Stimulated activated naive CD8-positive, alpha-beta T cell treated with anti-CD3 and anti-CD28 coated beads, Interleukin-15, Interleukin-2, amounts not matched to agents 100 U/mL and 50 U/mL, for 24 hours (primary cell): ENCODE measurements at regions not wholly inside any gene's neighbourhood (a gene's known extent, or its start where the extent isn't known, plus 50 kb on each side); places are given as distances from the start of the nearest gene placed in this dataset.

ENCODE experiments used
- ATAC-seq: fragments of 150-1000 bp; cut with Tn5 transposase; one replicate; pipeline ENCODE4 v1.10.0; 2021
- DNase-seq: peaks from one replicate; pipeline ENCODE4 v3.0.0; 2021

GRCh38 chr21:21722731-21723130, 724.5 kb downstream of the NCAM2 start:
- no peak for ATAC-seq
- no peak for DNase-seq

- no peak for ATAC-seq
Measured at GRCh38 chr21:21730512-21730911, 732.3 kb downstream of the NCAM2 start.

GRCh38 chr21:21731626-21732025, 733.4 kb downstream of the NCAM2 start:
- ATAC-seq (no peak), DNase-seq (no peak)

More at GRCh38 chr21:21730512-21730911, 732.3 kb downstream of the NCAM2 start:
- DNase-seq = no peak

GRCh38 chr21:21734088-21734487, 735.9 kb downstream of the NCAM2 start:
- ATAC-seq = no peak

GRCh38 chr21:21737186-21737585, 739.0 kb downstream of the NCAM2 start:
- ATAC-seq (no peak), DNase-seq (no peak)

More at GRCh38 chr21:21734088-21734487, 735.9 kb downstream of the NCAM2 start:
- DNase-seq = no peak

- DNase-seq (no peak), ATAC-seq (no peak)
Measured at GRCh38 chr21:21740207-21740606, 742.0 kb downstream of the NCAM2 start.

- ATAC-seq = no peak
- DNase-seq = no peak
Measured at GRCh38 chr21:21750124-21750825, 752.1 kb downstream of the NCAM2 start.

GRCh38 chr21:21751286-21751685, 753.1 kb downstream of the NCAM2 start:
- no peak for DNase-seq
- no peak for ATAC-seq

GRCh38 chr21:21762855-21763254, 764.6 kb downstream of the NCAM2 start:
- no peak for DNase-seq
- no peak for ATAC-seq

- ATAC-seq (no peak), DNase-seq (no peak)
Measured at GRCh38 chr21:21764281-21764680, 766.1 kb downstream of the NCAM2 start.

- no peak for ATAC-seq
- no peak for DNase-seq
Measured at GRCh38 chr21:21767276-21767675, 769.1 kb downstream of the NCAM2 start.

GRCh38 chr21:21788591-21788990, 790.4 kb downstream of the NCAM2 start:
- DNase-seq = no peak
- no peak for ATAC-seq

- DNase-seq (no peak), ATAC-seq (no peak)
Measured at GRCh38 chr21:21801921-21802320, 803.7 kb downstream of the NCAM2 start.

GRCh38 chr21:21806711-21807597, 808.7 kb downstream of the NCAM2 start:
- DNase-seq = no peak
- no peak for ATAC-seq

- DNase-seq = no peak
- no peak for ATAC-seq
Measured at GRCh38 chr21:21807598-21807903, 809.3 kb downstream of the NCAM2 start.

GRCh38 chr21:21813289-21813688, 815.1 kb downstream of the NCAM2 start:
- DNase-seq (no peak), ATAC-seq (no peak)

GRCh38 chr21:21813934-21814333, 815.7 kb downstream of the NCAM2 start:
- DNase-seq (no peak), ATAC-seq (no peak)

- ATAC-seq (no peak), DNase-seq (no peak)
Measured at GRCh38 chr21:21816778-21817177, 818.6 kb downstream of the NCAM2 start.

- no peak for ATAC-seq
- DNase-seq = no peak
Measured at GRCh38 chr21:21818898-21819297, 820.7 kb downstream of the NCAM2 start.

- ATAC-seq = no peak
- DNase-seq = no peak
Measured at GRCh38 chr21:21828130-21828529, 829.9 kb downstream of the NCAM2 start.

- ATAC-seq (no peak), DNase-seq (no peak)
Measured at GRCh38 chr21:21831036-21831435, 832.8 kb downstream of the NCAM2 start.

GRCh38 chr21:21845901-21846300, 847.7 kb downstream of the NCAM2 start:
- DNase-seq (no peak), ATAC-seq (no peak)

- no peak for ATAC-seq
- no peak for DNase-seq
Measured at GRCh38 chr21:21851205-21851604, 853.0 kb downstream of the NCAM2 start.

GRCh38 chr21:21851657-21852056, 853.4 kb downstream of the NCAM2 start:
- ATAC-seq (no peak), DNase-seq (no peak)
